HG03442 (cell line): ENCODE measurements at regions not wholly inside any gene's neighbourhood (a gene's known extent, or its start where the extent isn't known, plus 50 kb on each side); places are given as distances from the start of the nearest gene placed in this dataset.
A peak's percentile ranks its signal among the peaks of the same experiment; 100 is the strongest.
"Not testable (repeated sequence)": the region's sequence is repeated elsewhere in the genome, so short reads cannot be mapped to it uniquely, and the experiment has no call there.

Experiments used
- ATAC-seq: cut with Tn5 transposase; IDR thresholded peaks from one replicate; pipeline ENCODE4 v1.9.1; 2021; ENCODE audit warnings: mild to moderate bottlenecking, moderate library complexity; ENCODE audit not compliant: unreplicated experiment

- ATAC-seq, result no peak
These were observed 102.6 kb upstream of the HMGA2 start for GRCh38 chr12:65721541-65722190.

- no peak for ATAC-seq
These were observed 98.9 kb upstream of the HMGA2 start for GRCh38 chr12:65725376-65725775.

GRCh38 chr12:65728455-65728847, 95.8 kb upstream of the HMGA2 start:
- ATAC-seq, result no peak

GRCh38 chr12:65728848-65729793, 95.2 kb upstream of the HMGA2 start:
- no peak for ATAC-seq

- no peak for ATAC-seq
These were observed 92.5 kb upstream of the HMGA2 start for GRCh38 chr12:65731771-65732170.

GRCh38 chr12:65733643-65734042, 90.6 kb upstream of the HMGA2 start:
- not testable (repeated sequence) for ATAC-seq

- no peak for ATAC-seq
These were observed 90.1 kb upstream of the HMGA2 start for GRCh38 chr12:65734226-65734625.

- no peak for ATAC-seq
These were observed 84.7 kb upstream of the HMGA2 start for GRCh38 chr12:65739606-65740005.

GRCh38 chr12:65740506-65740872, 83.8 kb upstream of the HMGA2 start:
- peak; percentile 14 for ATAC-seq

GRCh38 chr12:65740873-65741600, 83.2 kb upstream of the HMGA2 start:
- peak; percentile 66 for ATAC-seq

GRCh38 chr12:65741656-65742017, 82.6 kb upstream of the HMGA2 start:
- ATAC-seq, result peak; percentile 4

- peak; percentile 50 for ATAC-seq
These were observed 82.0 kb upstream of the HMGA2 start for GRCh38 chr12:65742018-65743010.

GRCh38 chr12:65744236-65744840, 79.9 kb upstream of the HMGA2 start:
- not testable (repeated sequence) for ATAC-seq

GRCh38 chr12:65747338-65747737, 76.9 kb upstream of the HMGA2 start:
- no peak for ATAC-seq

- no peak for ATAC-seq
These were observed 76.0 kb upstream of the HMGA2 start for GRCh38 chr12:65748332-65748731.

- no peak for ATAC-seq
These were observed 70.0 kb upstream of the HMGA2 start for GRCh38 chr12:65754290-65754689.

GRCh38 chr12:65754744-65755595, 69.3 kb upstream of the HMGA2 start:
- no peak for ATAC-seq

GRCh38 chr12:65755596-65755978, 68.7 kb upstream of the HMGA2 start:
- no peak for ATAC-seq

- no peak for ATAC-seq
These were observed 68.0 kb upstream of the HMGA2 start for GRCh38 chr12:65756267-65756666.
